ENCODE measurements at regions not wholly inside any gene's neighbourhood (a gene's known extent, or its start where the extent isn't known, plus 50 kb on each side); places are given as distances from the start of the nearest gene placed in this dataset.

DNA sequence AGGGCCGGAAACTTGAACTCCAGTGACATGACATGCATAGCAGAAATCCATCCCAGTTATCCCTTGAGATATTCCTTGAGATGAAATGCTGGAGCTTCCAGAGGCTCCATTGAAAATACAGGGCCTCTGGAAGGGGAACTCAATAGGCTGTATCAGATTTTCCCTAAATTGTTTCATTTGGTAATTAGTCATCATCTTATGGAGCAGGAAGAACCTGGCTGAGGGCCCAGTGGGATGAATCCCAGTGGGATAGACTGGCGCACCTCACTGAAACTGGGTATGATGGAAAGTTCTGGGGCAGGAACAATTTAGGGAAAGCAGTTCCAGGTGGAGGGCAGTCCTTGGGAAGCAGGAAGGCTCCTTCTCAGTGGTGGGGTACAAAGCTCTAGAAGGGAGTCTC lies 307.8 kb upstream of the DIPK2B start:
- no peaks in the 10 kb centered on the region for H3K27me3 ChIP-seq (ENCODE audit: control insufficient read depth in 1 of 2, insufficient read depth in 2 of 2, low read length in 2 of 2)
- no peak for DNase-seq (ENCODE audit: low spot score)
- H3K4me2 ChIP-seq (ENCODE audit: low read depth, low read length), result no peak overlapping the region
- POLR2A ChIA-PET, result no interaction called here
- CTCF ChIA-PET (ENCODE audit: low intra/inter-chr PET ratio, low total read pairs), result no interaction called here
- no peaks in the 10 kb centered on the region for H3K9me3 ChIP-seq (ENCODE audit: low read length)
- no peak overlapping the region for H3K9ac ChIP-seq (ENCODE audit: insufficient read depth, low read depth, low read length)
- H3K4me1 ChIP-seq (ENCODE audit: insufficient read depth, low read length), result peaks cover 23% of the 10 kb centered on the region
- FAIRE-seq, result no peak
- no peaks in the 10 kb centered on the region for H3K36me3 ChIP-seq (replicated peaks in 1 of 2; ENCODE audit: control insufficient read depth in 1 of 2, insufficient read depth in 2 of 2, low read length in 2 of 2)
- no peak for ATAC-seq
- no peaks in the 10 kb centered on the region for H4K20me1 ChIP-seq (ENCODE audit: insufficient read depth, low read length)
- WGBS (ENCODE audit: low lambda C conversion rate), result 100% methylated on average over 2 of the region's 2 CpGs
- H3K79me2 ChIP-seq (ENCODE audit: insufficient read depth, low read length), result no peaks in the 10 kb centered on the region
- H2AFZ ChIP-seq (ENCODE audit: low read length), result no peak overlapping the region
- in situ Hi-C loops (cut with HindIII; ENCODE audit: extremely low pct_ligation_motif_present, low pct_unique_long_range_greater_than_20kb) (loop anchor here (25.0 kb wide), 2 partner anchors 254 to 879 kb away; no protein-coding TSS in a partner anchor), intact Hi-C loops (cut with micrococcal nuclease; ENCODE audit: unreplicated experiment) (no loop called here)
- H3K27ac ChIP-seq (ENCODE audit: extremely low read length, insufficient read depth, low read length), result no peak overlapping the region
- BruUV-seq (replicated peaks), result no TSS peak
- H3K4me3 ChIP-seq (replicated peaks in 1 of 3; ENCODE audit: insufficient read depth in 1 of 3, low read depth in 2 of 3, low read length in 3 of 3), result no peak overlapping the region
- TF ChIP-seq, protein P1, sequence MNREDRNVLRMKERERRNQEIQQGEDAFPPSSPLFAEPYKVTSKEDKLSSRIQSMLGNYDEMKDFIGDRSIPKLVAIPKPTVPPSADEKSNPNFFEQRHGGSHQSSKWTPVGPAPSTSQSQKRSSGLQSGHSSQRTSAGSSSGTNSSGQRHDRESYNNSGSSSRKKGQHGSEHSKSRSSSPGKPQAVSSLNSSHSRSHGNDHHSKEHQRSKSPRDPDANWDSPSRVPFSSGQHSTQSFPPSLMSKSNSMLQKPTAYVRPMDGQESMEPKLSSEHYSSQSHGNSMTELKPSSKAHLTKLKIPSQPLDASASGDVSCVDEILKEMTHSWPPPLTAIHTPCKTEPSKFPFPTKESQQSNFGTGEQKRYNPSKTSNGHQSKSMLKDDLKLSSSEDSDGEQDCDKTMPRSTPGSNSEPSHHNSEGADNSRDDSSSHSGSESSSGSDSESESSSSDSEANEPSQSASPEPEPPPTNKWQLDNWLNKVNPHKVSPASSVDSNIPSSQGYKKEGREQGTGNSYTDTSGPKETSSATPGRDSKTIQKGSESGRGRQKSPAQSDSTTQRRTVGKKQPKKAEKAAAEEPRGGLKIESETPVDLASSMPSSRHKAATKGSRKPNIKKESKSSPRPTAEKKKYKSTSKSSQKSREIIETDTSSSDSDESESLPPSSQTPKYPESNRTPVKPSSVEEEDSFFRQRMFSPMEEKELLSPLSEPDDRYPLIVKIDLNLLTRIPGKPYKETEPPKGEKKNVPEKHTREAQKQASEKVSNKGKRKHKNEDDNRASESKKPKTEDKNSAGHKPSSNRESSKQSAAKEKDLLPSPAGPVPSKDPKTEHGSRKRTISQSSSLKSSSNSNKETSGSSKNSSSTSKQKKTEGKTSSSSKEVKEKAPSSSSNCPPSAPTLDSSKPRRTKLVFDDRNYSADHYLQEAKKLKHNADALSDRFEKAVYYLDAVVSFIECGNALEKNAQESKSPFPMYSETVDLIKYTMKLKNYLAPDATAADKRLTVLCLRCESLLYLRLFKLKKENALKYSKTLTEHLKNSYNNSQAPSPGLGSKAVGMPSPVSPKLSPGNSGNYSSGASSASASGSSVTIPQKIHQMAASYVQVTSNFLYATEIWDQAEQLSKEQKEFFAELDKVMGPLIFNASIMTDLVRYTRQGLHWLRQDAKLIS (CRISPR knock-in tag; IDR thresholded peaks at IDR 0.05), result no peak
- no peak for TF ChIP-seq ZNF138 (CRISPR knock-in tag; IDR thresholded peaks at IDR 0.05; ENCODE audit: low read depth)
- TF ChIP-seq, protein P2, sequence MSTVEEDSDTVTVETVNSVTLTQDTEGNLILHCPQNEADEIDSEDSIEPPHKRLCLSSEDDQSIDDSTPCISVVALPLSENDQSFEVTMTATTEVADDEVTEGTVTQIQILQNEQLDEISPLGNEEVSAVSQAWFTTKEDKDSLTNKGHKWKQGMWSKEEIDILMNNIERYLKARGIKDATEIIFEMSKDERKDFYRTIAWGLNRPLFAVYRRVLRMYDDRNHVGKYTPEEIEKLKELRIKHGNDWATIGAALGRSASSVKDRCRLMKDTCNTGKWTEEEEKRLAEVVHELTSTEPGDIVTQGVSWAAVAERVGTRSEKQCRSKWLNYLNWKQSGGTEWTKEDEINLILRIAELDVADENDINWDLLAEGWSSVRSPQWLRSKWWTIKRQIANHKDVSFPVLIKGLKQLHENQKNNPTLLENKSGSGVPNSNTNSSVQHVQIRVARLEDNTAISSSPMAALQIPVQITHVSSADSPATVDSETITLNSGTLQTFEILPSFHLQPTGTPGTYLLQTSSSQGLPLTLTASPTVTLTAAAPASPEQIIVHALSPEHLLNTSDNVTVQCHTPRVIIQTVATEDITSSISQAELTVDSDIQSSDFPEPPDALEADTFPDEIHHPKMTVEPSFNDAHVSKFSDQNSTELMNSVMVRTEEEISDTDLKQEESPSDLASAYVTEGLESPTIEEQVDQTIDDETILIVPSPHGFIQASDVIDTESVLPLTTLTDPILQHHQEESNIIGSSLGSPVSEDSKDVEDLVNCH (CRISPR knock-in tag; IDR thresholded peaks at IDR 0.05), result no peak
- no peak for TF ChIP-seq ZNF816 (CRISPR knock-in tag; IDR thresholded peaks at IDR 0.05; ENCODE audit: borderline replicate concordance)
- TF ChIP-seq ZNF251 (CRISPR knock-in tag; IDR thresholded peaks at IDR 0.05), result no peak
- TF ChIP-seq NFKBIZ (CRISPR knock-in tag; IDR thresholded peaks at IDR 0.05), result no peak
- TF ChIP-seq HOXA5 (CRISPR knock-in tag; IDR thresholded peaks at IDR 0.05), result no peak
- no peak for TF ChIP-seq MATR3 (CRISPR knock-in tag; IDR thresholded peaks at IDR 0.05)
- no peak for TF ChIP-seq PHF8 (CRISPR knock-in tag; IDR thresholded peaks at IDR 0.05)
- TF ChIP-seq, protein P3, sequence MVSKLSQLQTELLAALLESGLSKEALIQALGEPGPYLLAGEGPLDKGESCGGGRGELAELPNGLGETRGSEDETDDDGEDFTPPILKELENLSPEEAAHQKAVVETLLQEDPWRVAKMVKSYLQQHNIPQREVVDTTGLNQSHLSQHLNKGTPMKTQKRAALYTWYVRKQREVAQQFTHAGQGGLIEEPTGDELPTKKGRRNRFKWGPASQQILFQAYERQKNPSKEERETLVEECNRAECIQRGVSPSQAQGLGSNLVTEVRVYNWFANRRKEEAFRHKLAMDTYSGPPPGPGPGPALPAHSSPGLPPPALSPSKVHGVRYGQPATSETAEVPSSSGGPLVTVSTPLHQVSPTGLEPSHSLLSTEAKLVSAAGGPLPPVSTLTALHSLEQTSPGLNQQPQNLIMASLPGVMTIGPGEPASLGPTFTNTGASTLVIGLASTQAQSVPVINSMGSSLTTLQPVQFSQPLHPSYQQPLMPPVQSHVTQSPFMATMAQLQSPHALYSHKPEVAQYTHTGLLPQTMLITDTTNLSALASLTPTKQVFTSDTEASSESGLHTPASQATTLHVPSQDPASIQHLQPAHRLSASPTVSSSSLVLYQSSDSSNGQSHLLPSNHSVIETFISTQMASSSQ (IDR thresholded peaks at IDR 0.05; ENCODE audit: low read depth), result no peak
- TF ChIP-seq, protein P3 (CRISPR knock-in tag; IDR thresholded peaks at IDR 0.05; ENCODE audit: borderline replicate concordance), result no peak
- TF ChIP-seq, protein P4, sequence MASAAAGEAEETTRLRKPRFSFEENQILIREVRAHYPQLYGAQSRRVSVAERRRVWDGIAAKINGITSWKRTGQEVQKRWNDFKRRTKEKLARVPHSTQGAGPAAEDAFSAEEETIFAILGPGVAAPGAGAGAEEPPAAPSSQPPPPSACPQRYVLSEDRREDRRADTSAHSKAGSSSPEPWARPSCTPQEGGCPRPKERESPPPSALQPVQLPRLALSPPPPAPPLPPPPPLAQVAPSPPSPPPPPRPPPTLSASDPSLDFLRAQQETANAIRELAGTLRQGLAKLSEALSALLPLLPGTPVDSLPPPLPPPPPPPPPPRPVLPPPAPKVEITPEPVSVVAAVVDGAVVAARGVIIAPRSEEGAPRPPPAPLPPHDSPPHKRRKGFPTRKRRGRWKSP (CRISPR knock-in tag; IDR thresholded peaks at IDR 0.05), result no peak
- no peak for TF ChIP-seq SRSF9 (IDR thresholded peaks at IDR 0.05; ENCODE audit: borderline replicate concordance, insufficient read depth, low read depth, low read length, poor library complexity, severe bottlenecking)
